H1 (cell line): ENCODE measurements at regions not wholly inside any gene's neighbourhood (a gene's known extent, or its start where the extent isn't known, plus 50 kb on each side); places are given as distances from the start of the nearest gene placed in this dataset.

Experiments
- CTCF ChIA-PET: fragments of 300-600 bp; sonication (Branson Sonifier 250); formaldehyde crosslinking; loops from one replicate; lab custom pipeline; 2021; ENCODE audit not compliant: partially characterized antibody; lab: Charles Lee
- POLR2A ChIA-PET: fragments of 300-600 bp; sonication (Branson Sonifier 250); formaldehyde crosslinking; loops from one replicate; lab custom pipeline; 2021; ENCODE audit warnings: inconsistent platforms; ENCODE audit not compliant: partially characterized antibody; lab: Charles Lee
- DNase-seq, 2 experiments: peaks; one replicate each; pipeline versions ENCODE4 v3.0.0 to v3.0.0-alpha.2; 2010 to 2022; ENCODE audit warnings: low spot score in 2 of 2, low read depth in 1 of 2, mixed read lengths in 1 of 2
- FAIRE-seq: peaks from 2 replicates; lab custom pipeline; 2011; peaks lifted over from hg19 to GRCh38; lab: Jason Lieb, UNC
- H2AFZ ChIP-seq: 2 replicates; pipeline ENCODE4 v1.8.1; 2012; ENCODE audit warnings: low read length, inconsistent platforms
- H2AK5ac ChIP-seq: 2 replicates; pipeline ENCODE4 v1.6.1; 2013; ENCODE audit warnings: low read depth, low read length
- H2BK120ac ChIP-seq: replicated peaks from 2 replicates; pipeline ENCODE3; 2013; ENCODE audit warnings: low read depth, low read length, inconsistent platforms
- H2BK12ac ChIP-seq: 2 replicates; pipeline ENCODE4 v1.6.1; 2013; ENCODE audit warnings: low read depth, low read length
- H2BK15ac ChIP-seq: 2 replicates; pipeline ENCODE4 v1.6.1; 2013; ENCODE audit warnings: low read length
- H2BK20ac ChIP-seq: 2 replicates; pipeline ENCODE4 v1.6.1; 2013; ENCODE audit warnings: low read length
- H2BK5ac ChIP-seq: 2 replicates; pipeline ENCODE4 v1.6.1; 2013; ENCODE audit warnings: low read depth, low read length
- H3K14ac ChIP-seq: 2 replicates; pipeline ENCODE4 v1.6.1; 2013; ENCODE audit warnings: inconsistent platforms; ENCODE audit not compliant: insufficient read length
- H3K18ac ChIP-seq: 2 replicates; pipeline ENCODE4 v1.6.1; 2013; ENCODE audit warnings: low read length; ENCODE audit errors: extremely low read depth
- H3K23ac ChIP-seq: 2 replicates; pipeline ENCODE4 v1.6.1; 2013; ENCODE audit warnings: inconsistent platforms; ENCODE audit not compliant: insufficient read length
- H3K23me2 ChIP-seq: 2 replicates; pipeline ENCODE4 v1.6.1; 2013; ENCODE audit warnings: low read depth, low read length
- H3K27ac ChIP-seq: 2 replicates; pipeline ENCODE4 v1.6.1; 2011; ENCODE audit warnings: low read depth, low read length, inconsistent platforms
- H3K27me3 ChIP-seq, 4 experiments: replicated peaks in 1 of 4; 1 replicate in 1 of 4; 2 replicates in 3 of 4; pipeline versions ENCODE4 v1.6.1 to v1.8.1; 2011 to 2013; ENCODE audit warnings: low read length in 3 of 4, mild to moderate bottlenecking in 3 of 4, inconsistent platforms in 2 of 4, mixed read lengths in 2 of 4, moderate library complexity in 1 of 4; ENCODE audit not compliant: control insufficient read depth in 3 of 4, insufficient read depth in 3 of 4; ENCODE audit errors: extremely low read depth in 1 of 4
- H3K36me3 ChIP-seq, 4 experiments: 2 replicates each; pipeline versions ENCODE4 v1.6.1 to v1.8.1; 2011 to 2013; ENCODE audit warnings: mild to moderate bottlenecking in 4 of 4, low read length in 3 of 4, moderate library complexity in 2 of 4, control low read depth in 1 of 4, inconsistent platforms in 1 of 4; ENCODE audit not compliant: insufficient read depth in 4 of 4, control insufficient read depth in 2 of 4
- H3K4ac ChIP-seq: replicated peaks from 2 replicates; pipeline ENCODE3; 2013; ENCODE audit warnings: low read length, low read depth, mixed read lengths, inconsistent platforms; ENCODE audit not compliant: insufficient read length
- H3K4me1 ChIP-seq, 4 experiments: replicated peaks in 1 of 4; 1 replicate in 1 of 4; 2 replicates in 3 of 4; pipeline versions ENCODE4 v1.6.1 to v1.8.1; 2011 to 2013; ENCODE audit warnings: low read length in 3 of 4, inconsistent platforms in 2 of 4, mixed read lengths in 1 of 4; ENCODE audit not compliant: insufficient read depth in 4 of 4, control insufficient read depth in 3 of 4
- H3K4me2 ChIP-seq, 2 experiments: 2 replicates each; pipeline versions ENCODE4 v1.6.1 to v1.8.1; 2011 to 2013; ENCODE audit warnings: low read depth in 2 of 2, low read length in 2 of 2, control low read depth in 1 of 2, inconsistent platforms in 1 of 2, mild to moderate bottlenecking in 1 of 2; ENCODE audit not compliant: insufficient read depth in 1 of 2
- H3K4me3 ChIP-seq, 4 experiments: fragments of 200-600, 300-600 bp in 1 of 4; sonication (generic), shearing (Covaris generic), sonication (Bioruptor Twin) in 1 of 4; 2 replicates each; pipeline versions ENCODE4 v1.5.1 to v1.8.1; 2011 to 2016; ENCODE audit warnings: low read length in 4 of 4, low read depth in 3 of 4, control low read depth in 2 of 4, inconsistent platforms in 2 of 4, mild to moderate bottlenecking in 2 of 4, mixed read lengths in 1 of 4, moderate library complexity in 1 of 4; ENCODE audit not compliant: insufficient read depth in 2 of 4; ENCODE audit errors: extremely low read depth in 1 of 4
- H3K56ac ChIP-seq: replicated peaks from 2 replicates; pipeline ENCODE3; 2013; ENCODE audit warnings: low read depth, mild to moderate bottlenecking, mixed read lengths, low read length, inconsistent platforms; ENCODE audit not compliant: insufficient read length
- H3K79me1 ChIP-seq: 2 replicates; pipeline ENCODE4 v1.6.1; 2013; ENCODE audit warnings: low read depth, low read length, control low read depth
- H3K79me2 ChIP-seq, 2 experiments: 2 replicates each; pipeline versions ENCODE4 v1.6.1 to v1.8.1; 2012 to 2013; ENCODE audit warnings: low read length in 2 of 2, mild to moderate bottlenecking in 2 of 2, inconsistent platforms in 1 of 2; ENCODE audit not compliant: insufficient read depth in 2 of 2, control insufficient read depth in 1 of 2
- H3K9ac ChIP-seq, 4 experiments: replicated peaks in 1 of 4; 1 replicate in 1 of 4; 2 replicates in 3 of 4; pipeline versions ENCODE4 v1.6.1 to v1.8.1; 2011 to 2013; ENCODE audit warnings: low read depth in 3 of 4, low read length in 3 of 4, control low read depth in 2 of 4, mild to moderate bottlenecking in 2 of 4, moderate library complexity in 2 of 4, inconsistent platforms in 1 of 4; ENCODE audit errors: extremely low read depth in 1 of 4
- H3K9me3 ChIP-seq, 2 experiments: 2 replicates each; pipeline versions ENCODE4 v1.6.1 to v1.8.1; 2012 to 2013; ENCODE audit warnings: mild to moderate bottlenecking in 2 of 2, moderate library complexity in 2 of 2, control low read depth in 1 of 2, inconsistent platforms in 1 of 2, low read depth in 1 of 2, low read length in 1 of 2, mixed read lengths in 1 of 2; ENCODE audit not compliant: insufficient read depth in 2 of 2
- H4K20me1 ChIP-seq, 2 experiments: replicated peaks in 1 of 2; 2 replicates each; pipeline versions ENCODE3 to v1.8.1; 2011 to 2013; ENCODE audit warnings: inconsistent platforms in 2 of 2, low read length in 2 of 2, mild to moderate bottlenecking in 1 of 2; ENCODE audit not compliant: insufficient read depth in 2 of 2, control insufficient read depth in 1 of 2
- H4K5ac ChIP-seq: 2 replicates; pipeline ENCODE4 v1.6.1; 2013; ENCODE audit warnings: low read length, low read depth, mixed read lengths, inconsistent platforms; ENCODE audit not compliant: insufficient read length
- H4K8ac ChIP-seq: 2 replicates; pipeline ENCODE4 v1.8.0; 2013; ENCODE audit warnings: mild to moderate bottlenecking, moderate library complexity, low read length, inconsistent platforms; ENCODE audit not compliant: insufficient read depth; ENCODE audit errors: extremely low read depth
- H4K91ac ChIP-seq: replicated peaks from 2 replicates; pipeline ENCODE3; 2013; ENCODE audit warnings: low read length, mixed read lengths, inconsistent platforms; ENCODE audit not compliant: insufficient read length
- BRCA1 ChIP-seq: IDR thresholded peaks from 2 replicates; pipeline ENCODE4 v1.6.1; 2012; ENCODE audit warnings: low read depth, low read length, improper control_type of control experiment
- CTBP2 ChIP-seq: IDR thresholded peaks from 2 replicates; pipeline ENCODE4 v1.7.0; 2011; ENCODE audit warnings: borderline replicate concordance, mild to moderate bottlenecking, moderate library complexity, mixed read lengths, low read length; ENCODE audit not compliant: insufficient read depth, insufficient read length
- EP300 ChIP-seq, 2 experiments: IDR thresholded peaks; 1 replicate in 1 of 2; 2 replicates in 1 of 2; pipeline ENCODE4 v1.6.1; 2011 to 2012; ENCODE audit warnings: low read depth in 2 of 2, low read length in 2 of 2, mild to moderate bottlenecking in 2 of 2, borderline replicate concordance in 1 of 2, inconsistent platforms in 1 of 2, moderate library complexity in 1 of 2
- HDAC2 ChIP-seq, 2 experiments: fragments of 300-600 bp in 1 of 2; sonication (generic) in 1 of 2; IDR thresholded peaks; 2 replicates each; pipeline ENCODE4 v1.6.1; 2011 to 2012; ENCODE audit warnings: low read depth in 2 of 2, low read length in 2 of 2, mild to moderate bottlenecking in 2 of 2, moderate library complexity in 2 of 2, borderline replicate concordance in 1 of 2, inconsistent platforms in 1 of 2
- KDM4A ChIP-seq: IDR thresholded peaks from one replicate; pipeline ENCODE4 v1.7.1; 2012; ENCODE audit warnings: low read depth, mild to moderate bottlenecking, moderate library complexity, low read length, inconsistent platforms; ENCODE audit not compliant: severe bottlenecking
- NANOG ChIP-seq: IDR thresholded peaks from 2 replicates; pipeline ENCODE4 v1.6.1; 2011; ENCODE audit warnings: low read length, low read depth, mild to moderate bottlenecking, inconsistent platforms; ENCODE audit not compliant: insufficient read depth, poor library complexity, severe bottlenecking
- RAD21 ChIP-seq, 2 experiments: IDR thresholded peaks in 1 of 2; conservative IDR thresholded peaks in 1 of 2; 2 replicates each; pipeline ENCODE4 v1.6.1; 2011; ENCODE audit warnings: low read depth in 2 of 2, low read length in 2 of 2, improper control_type of control experiment in 1 of 2, inconsistent platforms in 1 of 2, mild to moderate bottlenecking in 1 of 2, moderate library complexity in 1 of 2
- TAF1 ChIP-seq: IDR thresholded peaks from 2 replicates; pipeline ENCODE4 v1.6.1; 2011; ENCODE audit warnings: mild to moderate bottlenecking, low read depth, low read length
- YY1 ChIP-seq: IDR thresholded peaks from 2 replicates; pipeline ENCODE4 v1.6.1; 2011; ENCODE audit warnings: low read depth, mild to moderate bottlenecking, low read length
- ZNF274 ChIP-seq: IDR thresholded peaks from 2 replicates; pipeline ENCODE4 v1.7.0; 2012; ENCODE audit warnings: low read length, borderline replicate concordance; ENCODE audit errors: extremely low read depth
- WGBS, 2 experiments: shearing (Covaris generic) in 1 of 2; methylation state at CpG; one replicate each; pipeline versions ENCODE4 v1.1.6 to v1.1.7; 2013 to 2015; ENCODE audit warnings: low lambda C conversion rate in 2 of 2, mixed read lengths in 2 of 2, inconsistent platforms in 1 of 2, low coverage in 1 of 2, missing lambda C conversion rate in 1 of 2; ENCODE audit not compliant: insufficient replicate concordance in 2 of 2, insufficient coverage in 1 of 2, insufficient read length in 1 of 2; ENCODE audit errors: extremely low coverage in 1 of 2, missing lambda C conversion rate in 1 of 2; 5-methylcytosine and 5-hydroxymethylcytosine counted together
- TF ChIP-seq, protein P1 (sequence below): IDR thresholded peaks from 2 replicates; pipeline ENCODE4 v1.6.1; 2011; ENCODE audit warnings: low read length, improper control_type of control experiment

DNA sequence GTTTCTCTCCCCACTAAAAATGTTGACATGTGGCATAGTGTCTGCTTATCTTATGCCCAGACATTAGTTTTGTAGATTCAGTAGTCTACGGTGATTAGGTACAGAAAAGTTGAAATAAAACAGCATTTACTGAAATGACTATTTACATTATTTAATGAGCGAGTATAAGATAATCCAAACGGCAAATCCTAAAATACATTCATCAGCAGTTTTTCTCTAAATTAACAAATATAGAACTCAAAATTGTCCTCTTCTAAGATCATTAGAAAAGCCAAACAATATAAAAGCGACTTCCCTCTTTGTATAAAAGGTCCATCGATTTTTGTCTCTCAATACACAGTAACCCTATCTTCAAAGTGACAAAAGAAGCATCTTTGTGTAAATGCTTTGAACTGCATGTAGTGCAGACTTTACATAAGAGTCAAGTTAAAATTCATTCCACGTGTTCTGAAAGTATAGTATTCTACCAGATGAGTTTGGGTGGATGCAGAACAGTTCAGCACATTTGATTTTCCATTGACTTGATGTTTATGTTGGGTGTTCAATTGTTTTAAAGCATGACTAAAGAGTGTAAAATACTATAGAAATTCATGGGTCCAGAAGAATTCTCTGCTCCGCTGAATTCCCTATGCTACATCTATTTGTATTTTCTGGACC, 480.8 kb upstream of the DPH6 start:
- H3K23me2 ChIP-seq: no peaks in the 10 kb centered on the region
- 90% methylated on average over 7 of the region's 7 CpGs; no CpG with 5 or more reads in 1 of the 2 experiments for WGBS, 2 experiments
- ChIA-PET CTCF (no interaction called here), POLR2A (no interaction called here)
- no peak overlapping the region for H3K4ac ChIP-seq
- H3K14ac ChIP-seq: no peak overlapping the region
- no peaks in the 10 kb centered on the region for H3K36me3 ChIP-seq
- no peaks in the 10 kb centered on the region; a peak in 1 of 7 replicates for H3K4me1 ChIP-seq
- H2BK5ac ChIP-seq: no peak overlapping the region
- H3K56ac ChIP-seq: no peak overlapping the region
- H2BK15ac ChIP-seq: no peak overlapping the region
- no peaks in the 10 kb centered on the region for H3K27me3 ChIP-seq
- H4K20me1 ChIP-seq: no peaks in the 10 kb centered on the region
- H3K27ac ChIP-seq: no peak overlapping the region
- no peak overlapping the region for H3K18ac ChIP-seq
- no peaks in the 10 kb centered on the region for H3K79me1 ChIP-seq
- H4K91ac ChIP-seq: no peak overlapping the region
- no peak overlapping the region for H3K4me2 ChIP-seq
- no peak overlapping the region for H3K9ac ChIP-seq
- H2AFZ ChIP-seq: no peak overlapping the region
- no peak overlapping the region for H2BK12ac ChIP-seq
- DNase-seq (no peak), FAIRE-seq (no peak)
- H2BK20ac ChIP-seq: no peak overlapping the region
- no peak overlapping the region for H4K5ac ChIP-seq
- no peak overlapping the region for H3K4me3 ChIP-seq
- H4K8ac ChIP-seq: no peak overlapping the region
- no peak overlapping the region for H2AK5ac ChIP-seq
- H3K9me3 ChIP-seq: no peaks in the 10 kb centered on the region
- H2BK120ac ChIP-seq: no peak overlapping the region
- H3K79me2 ChIP-seq: no peaks in the 10 kb centered on the region
- no peak overlapping the region for H3K23ac ChIP-seq
- TF ChIP-seq KDM4A (no peak), HDAC2 (IDR thresholded peaks at IDR 0.05; ENCODE audit: borderline replicate concordance in 1 of 2, low read depth in 2 of 2, low read length in 2 of 2) (no peak), RAD21 (IDR thresholded peaks at IDR 0.05 in 1 of 2, conservative IDR thresholded peaks at IDR 0.05 in 1 of 2; ENCODE audit: low read depth in 2 of 2, low read length in 2 of 2) (no peak), YY1 (no peak), BRCA1 (no peak), NANOG (no peak), TAF1 (no peak), EP300 (IDR thresholded peaks at IDR 0.05; ENCODE audit: borderline replicate concordance in 1 of 2, low read depth in 2 of 2, low read length in 2 of 2) (no peak), CTBP2 (no peak), ZNF274 (no peak)
- TF ChIP-seq, protein P1, sequence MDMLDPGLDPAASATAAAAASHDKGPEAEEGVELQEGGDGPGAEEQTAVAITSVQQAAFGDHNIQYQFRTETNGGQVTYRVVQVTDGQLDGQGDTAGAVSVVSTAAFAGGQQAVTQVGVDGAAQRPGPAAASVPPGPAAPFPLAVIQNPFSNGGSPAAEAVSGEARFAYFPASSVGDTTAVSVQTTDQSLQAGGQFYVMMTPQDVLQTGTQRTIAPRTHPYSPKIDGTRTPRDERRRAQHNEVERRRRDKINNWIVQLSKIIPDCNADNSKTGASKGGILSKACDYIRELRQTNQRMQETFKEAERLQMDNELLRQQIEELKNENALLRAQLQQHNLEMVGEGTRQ: no peak
